Activated CD8-positive, alpha-beta T cell treated with anti-CD3 and anti-CD28 coated beads for 36 hours (primary cell): ENCODE measurements at regions not wholly inside any gene's neighbourhood (a gene's known extent, or its start where the extent isn't known, plus 50 kb on each side); places are given as distances from the start of the nearest gene placed in this dataset.

Experiments used
- ATAC-seq: fragments of 200-7000 bp; cut with Tn5 transposase; one replicate; pipeline ENCODE4 v1.10.0; 2021; ENCODE audit warnings: mild to moderate bottlenecking, moderate library complexity
- CTCF ChIA-PET: fragments of 350-600 bp; sonication (Branson Sonifier 250); formaldehyde crosslinking; loops from one replicate; lab custom pipeline; 2021; ENCODE audit warnings: antibody characterized with exemption; lab: Charles Lee
- POLR2A ChIA-PET: fragments of 350-600 bp; sonication (Branson Sonifier 250); formaldehyde crosslinking; loops from one replicate; lab custom pipeline; 2021; ENCODE audit warnings: antibody characterized with exemption; lab: Charles Lee
- DNase-seq: peaks from one replicate; pipeline ENCODE4 v3.0.0-alpha.2; 2020
- H3K27ac Mint-ChIP-seq: one replicate; pipeline ENCODE4 v1.8.0; 2021; ENCODE audit warnings: mild to moderate bottlenecking, mixed read lengths
- H3K27me3 Mint-ChIP-seq: one replicate; pipeline ENCODE4 v1.8.0; 2021; ENCODE audit warnings: mixed read lengths
- H3K36me3 Mint-ChIP-seq: one replicate; pipeline ENCODE4 v1.8.0; 2021; ENCODE audit warnings: low read depth, mixed read lengths
- H3K4me1 Mint-ChIP-seq: one replicate; pipeline ENCODE4 v1.8.0; 2021; ENCODE audit warnings: low read depth, mixed read lengths
- H3K4me3 Mint-ChIP-seq: one replicate; pipeline ENCODE4 v1.8.0; 2021; ENCODE audit warnings: mild to moderate bottlenecking, moderate library complexity, mixed read lengths
- H3K9me3 Mint-ChIP-seq: one replicate; pipeline ENCODE4 v1.8.0; 2021; ENCODE audit warnings: mixed read lengths
- CTCF ChIP-seq: fragments of 200-600 bp; IDR thresholded peaks from one replicate; pipeline ENCODE4 v1.8.0; 2022; ENCODE audit warnings: antibody characterized with exemption, mild to moderate bottlenecking
- intact Hi-C: fragments of 100-400 bp; cut with micrococcal nuclease; formaldehyde crosslinking; loops from one replicate; pipeline ENCODE4 v1.10.0; 2022

GRCh38 chr9:109590966-109591365 lies 92.9 kb upstream of the PTPN3 start:
- no peaks in the 10 kb centered on the region for H3K4me1 Mint-ChIP-seq
- no peak for TF ChIP-seq CTCF
- no peak for DNase-seq
- H3K36me3 Mint-ChIP-seq = no peaks in the 10 kb centered on the region
- no peaks in the 10 kb centered on the region for H3K9me3 Mint-ChIP-seq
- intact Hi-C loops = no loop called here
- no peak overlapping the region for H3K27ac Mint-ChIP-seq
- POLR2A ChIA-PET = no interaction called here
- no peak for ATAC-seq
- CTCF ChIA-PET = no interaction called here
- peaks cover 6% of the 10 kb centered on the region for H3K27me3 Mint-ChIP-seq
- H3K4me3 Mint-ChIP-seq = no peak overlapping the region

GRCh38 chr9:109591691-109592090 lies 93.6 kb upstream of the PTPN3 start:
- Mint-ChIP-seq H3K27ac (no peak overlapping the region), H3K36me3 (no peaks in the 10 kb centered on the region), H3K27me3 (peaks cover 6% of the 10 kb centered on the region), H3K9me3 (no peaks in the 10 kb centered on the region), H3K4me3 (no peak overlapping the region), H3K4me1 (no peaks in the 10 kb centered on the region)
- CTCF ChIA-PET = no interaction called here
- ATAC-seq = no peak
- intact Hi-C loops = no loop called here
- no peak for TF ChIP-seq CTCF
- POLR2A ChIA-PET = no interaction called here
- DNase-seq = no peak

- intact Hi-C loops = no loop called here
- ATAC-seq (no peak), DNase-seq (no peak)
- ChIA-PET CTCF (no interaction called here), POLR2A (interaction anchor here (1.5 kb wide), 1 partner anchor 9 kb away, joined by 4 read pairs; no protein-coding TSS in a partner anchor)
- H3K27me3 Mint-ChIP-seq = peaks cover 6% of the 10 kb centered on the region
- no peaks in the 10 kb centered on the region for H3K36me3 Mint-ChIP-seq
- H3K9me3 Mint-ChIP-seq = no peaks in the 10 kb centered on the region
- no peak overlapping the region for H3K4me3 Mint-ChIP-seq
- no peak overlapping the region for H3K27ac Mint-ChIP-seq
- no peaks in the 10 kb centered on the region for H3K4me1 Mint-ChIP-seq
- TF ChIP-seq CTCF = no peak
Observed at GRCh38 chr9:109593612-109594011, 95.5 kb upstream of the PTPN3 start.

GRCh38 chr9:109597496-109597895 lies 99.4 kb upstream of the PTPN3 start:
- no peak for ATAC-seq
- ChIA-PET POLR2A (no interaction called here), CTCF (no interaction called here)
- Mint-ChIP-seq H3K4me3 (no peak overlapping the region), H3K27me3 (peaks cover 7% of the 10 kb centered on the region), H3K9me3 (no peaks in the 10 kb centered on the region), H3K36me3 (no peaks in the 10 kb centered on the region), H3K27ac (no peak overlapping the region), H3K4me1 (no peaks in the 10 kb centered on the region)
- DNase-seq = no peak
- no peak for TF ChIP-seq CTCF
- intact Hi-C loops = no loop called here

GRCh38 chr9:109599131-109599530 lies 101.0 kb upstream of the PTPN3 start:
- CTCF ChIA-PET = no interaction called here
- H3K27me3 Mint-ChIP-seq = peaks cover 4% of the 10 kb centered on the region
- POLR2A ChIA-PET = no interaction called here

More at GRCh38 chr9:109599131-109599530, 101.0 kb upstream of the PTPN3 start:
- intact Hi-C loops = no loop called here
- Mint-ChIP-seq H3K4me3 (no peak overlapping the region), H3K36me3 (no peaks in the 10 kb centered on the region), H3K27ac (no peak overlapping the region), H3K9me3 (no peaks in the 10 kb centered on the region), H3K4me1 (no peaks in the 10 kb centered on the region)
- TF ChIP-seq CTCF = no peak
- ATAC-seq = no peak
- DNase-seq = no peak
